HG03460 (cell line): ENCODE measurements at regions not wholly inside any gene's neighbourhood (a gene's known extent, or its start where the extent isn't known, plus 50 kb on each side); places are given as distances from the start of the nearest gene placed in this dataset.
"Not testable (repeated sequence)": the region's sequence is repeated elsewhere in the genome, so short reads cannot be mapped to it uniquely, and the experiment has no call there.

Experiments
- ATAC-seq: cut with Tn5 transposase; IDR thresholded peaks from one replicate; pipeline ENCODE4 v1.9.1; 2021; ENCODE audit not compliant: unreplicated experiment

- ATAC-seq, result no peak
Observed at GRCh38 chr14:43595096-43595772, 911.8 kb downstream of the FSCB start.

GRCh38 chr14:43591776-43592175 lies 915.3 kb downstream of the FSCB start:
- ATAC-seq, result no peak

- no peak for ATAC-seq
Observed at GRCh38 chr14:43587183-43587582, 919.9 kb downstream of the FSCB start.

- no peak for ATAC-seq
Observed at GRCh38 chr14:43579671-43580070, 927.4 kb downstream of the FSCB start.

- ATAC-seq, result no peak
Observed at GRCh38 chr14:43568022-43568421, 939.1 kb downstream of the FSCB start.

GRCh38 chr14:43548368-43548767 lies 958.7 kb downstream of the FSCB start:
- no peak for ATAC-seq

- not testable (repeated sequence) for ATAC-seq
Observed at GRCh38 chr14:43547596-43547995, 959.5 kb downstream of the FSCB start.

- no peak for ATAC-seq
Observed at GRCh38 chr14:43541356-43541755, 965.7 kb downstream of the FSCB start.

GRCh38 chr14:43540948-43541347 lies 966.1 kb downstream of the FSCB start:
- ATAC-seq, result no peak

- ATAC-seq, result no peak
Observed at GRCh38 chr14:43539210-43539609, 967.9 kb downstream of the FSCB start.

- ATAC-seq, result no peak
Observed at GRCh38 chr14:43535231-43535838, 971.7 kb downstream of the FSCB start.

- ATAC-seq, result no peak
Observed at GRCh38 chr14:43532825-43533416, 974.2 kb downstream of the FSCB start.

GRCh38 chr14:43528321-43528720 lies 978.8 kb downstream of the FSCB start:
- ATAC-seq, result no peak

GRCh38 chr14:43525658-43526057 lies 981.4 kb downstream of the FSCB start:
- no peak for ATAC-seq

GRCh38 chr14:43522901-43523300 lies 984.2 kb downstream of the FSCB start:
- ATAC-seq, result no peak

- ATAC-seq, result no peak
Observed at GRCh38 chr14:43522191-43522590, 984.9 kb downstream of the FSCB start.

- ATAC-seq, result no peak
Observed at GRCh38 chr14:43503508-43503907, 1003.6 kb downstream of the FSCB start.

- not testable (repeated sequence) for ATAC-seq
Observed at GRCh38 chr14:43492359-43492758, 1014.7 kb downstream of the FSCB start.

- ATAC-seq, result no peak
Observed at GRCh38 chr14:43483415-43483814, 1023.7 kb downstream of the FSCB start.

- no peak for ATAC-seq
Observed at GRCh38 chr14:43481864-43482263, 1025.2 kb downstream of the FSCB start.

- no peak for ATAC-seq
Observed at GRCh38 chr14:43480976-43481375, 1026.1 kb downstream of the FSCB start.

GRCh38 chr14:43479596-43480195 lies 1027.4 kb downstream of the FSCB start:
- ATAC-seq, result no peak
